ENCODE measurements at regions not wholly inside any gene's neighbourhood (a gene's known extent, or its start where the extent isn't known, plus 50 kb on each side); places are given as distances from the start of the nearest gene placed in this dataset.

GRCh38 chr1:168424281-168424680 lies 119.5 kb downstream of the XCL2 start:
- TF ChIP-seq, protein P1, sequence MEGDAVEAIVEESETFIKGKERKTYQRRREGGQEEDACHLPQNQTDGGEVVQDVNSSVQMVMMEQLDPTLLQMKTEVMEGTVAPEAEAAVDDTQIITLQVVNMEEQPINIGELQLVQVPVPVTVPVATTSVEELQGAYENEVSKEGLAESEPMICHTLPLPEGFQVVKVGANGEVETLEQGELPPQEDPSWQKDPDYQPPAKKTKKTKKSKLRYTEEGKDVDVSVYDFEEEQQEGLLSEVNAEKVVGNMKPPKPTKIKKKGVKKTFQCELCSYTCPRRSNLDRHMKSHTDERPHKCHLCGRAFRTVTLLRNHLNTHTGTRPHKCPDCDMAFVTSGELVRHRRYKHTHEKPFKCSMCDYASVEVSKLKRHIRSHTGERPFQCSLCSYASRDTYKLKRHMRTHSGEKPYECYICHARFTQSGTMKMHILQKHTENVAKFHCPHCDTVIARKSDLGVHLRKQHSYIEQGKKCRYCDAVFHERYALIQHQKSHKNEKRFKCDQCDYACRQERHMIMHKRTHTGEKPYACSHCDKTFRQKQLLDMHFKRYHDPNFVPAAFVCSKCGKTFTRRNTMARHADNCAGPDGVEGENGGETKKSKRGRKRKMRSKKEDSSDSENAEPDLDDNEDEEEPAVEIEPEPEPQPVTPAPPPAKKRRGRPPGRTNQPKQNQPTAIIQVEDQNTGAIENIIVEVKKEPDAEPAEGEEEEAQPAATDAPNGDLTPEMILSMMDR (IDR thresholded peaks at IDR 0.05; ENCODE audit: low read depth, low read length): no peak
- no peak for TF ChIP-seq EZH2phosphoT487 (IDR thresholded peaks at IDR 0.05; ENCODE audit: low read depth)
